Omental fat pad (tissue), 3 donors: ENCODE measurements at regions not wholly inside any gene's neighbourhood (a gene's known extent, or its start where the extent isn't known, plus 50 kb on each side); places are given as distances from the start of the nearest gene placed in this dataset.

Experiments
- ATAC-seq: fragments of 150-250 bp; one replicate; pipeline ENCODE4 v1.9.1; 2016; ENCODE audit warnings: mild to moderate bottlenecking, moderate library complexity; ENCODE audit not compliant: low FRiP score
- DNase-seq: peaks from one replicate; pipeline ENCODE4 v3.0.0-alpha.2; 2019; ENCODE audit warnings: low spot score
- CTCF ChIP-seq, 3 donors: fragments of 450-650 bp; IDR thresholded peaks; one replicate each; pipeline ENCODE4 v1.5.1; 2016 to 2017; ENCODE audit warnings: antibody characterized with exemption in 3 of 3, mild to moderate bottlenecking in 3 of 3, moderate library complexity in 2 of 3

GRCh38 chr2:120870467-120870788 is 134.8 kb downstream of the GLI2 start:
- TF ChIP-seq CTCF (IDR thresholded peaks at IDR 0.05): no peak
- DNase-seq: no peak
- no peak for ATAC-seq

- DNase-seq (no peak), ATAC-seq (no peak)
- no peak for TF ChIP-seq CTCF (IDR thresholded peaks at IDR 0.05)
Measured at GRCh38 chr2:120871016-120871635, 135.5 kb downstream of the GLI2 start.

DNA sequence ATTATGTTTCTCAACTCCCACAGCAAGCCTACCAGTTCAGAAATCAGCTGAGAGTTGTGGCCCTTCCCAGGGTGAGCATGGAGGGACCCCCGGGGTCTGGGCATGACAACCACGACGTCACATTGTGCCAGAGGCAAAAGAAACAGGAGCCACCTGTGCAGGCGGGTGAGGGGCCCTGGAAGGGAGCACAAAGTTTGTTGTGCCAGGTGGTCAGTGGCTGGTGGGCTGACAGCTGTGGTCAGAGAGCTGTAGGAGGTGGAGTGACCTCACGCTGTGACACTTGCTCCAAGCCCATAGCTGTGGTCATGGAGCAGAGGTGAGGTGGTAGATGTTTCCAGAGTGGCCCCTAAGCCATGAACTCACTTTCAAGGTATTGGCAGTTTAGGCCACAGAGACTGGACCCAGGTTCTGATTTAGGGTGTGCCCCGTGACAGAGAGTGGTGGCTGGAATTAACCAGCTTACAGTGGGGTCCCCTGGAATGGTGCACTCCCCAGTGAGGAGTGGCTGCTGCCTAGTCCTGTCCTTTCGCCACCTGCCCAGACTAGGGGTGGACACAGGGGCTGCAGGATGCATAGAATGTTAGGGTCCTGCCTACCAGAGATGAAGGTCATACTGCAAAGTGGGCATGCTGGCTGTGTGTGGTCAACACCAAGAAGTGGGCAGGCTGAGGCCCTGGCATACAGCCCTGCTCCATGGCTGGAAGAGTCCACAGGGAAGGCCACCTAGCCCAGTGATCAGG is 136.4 kb downstream of the GLI2 start:
- no peak for TF ChIP-seq CTCF (IDR thresholded peaks at IDR 0.05)
- no peak for DNase-seq
- ATAC-seq: no peak

DNA sequence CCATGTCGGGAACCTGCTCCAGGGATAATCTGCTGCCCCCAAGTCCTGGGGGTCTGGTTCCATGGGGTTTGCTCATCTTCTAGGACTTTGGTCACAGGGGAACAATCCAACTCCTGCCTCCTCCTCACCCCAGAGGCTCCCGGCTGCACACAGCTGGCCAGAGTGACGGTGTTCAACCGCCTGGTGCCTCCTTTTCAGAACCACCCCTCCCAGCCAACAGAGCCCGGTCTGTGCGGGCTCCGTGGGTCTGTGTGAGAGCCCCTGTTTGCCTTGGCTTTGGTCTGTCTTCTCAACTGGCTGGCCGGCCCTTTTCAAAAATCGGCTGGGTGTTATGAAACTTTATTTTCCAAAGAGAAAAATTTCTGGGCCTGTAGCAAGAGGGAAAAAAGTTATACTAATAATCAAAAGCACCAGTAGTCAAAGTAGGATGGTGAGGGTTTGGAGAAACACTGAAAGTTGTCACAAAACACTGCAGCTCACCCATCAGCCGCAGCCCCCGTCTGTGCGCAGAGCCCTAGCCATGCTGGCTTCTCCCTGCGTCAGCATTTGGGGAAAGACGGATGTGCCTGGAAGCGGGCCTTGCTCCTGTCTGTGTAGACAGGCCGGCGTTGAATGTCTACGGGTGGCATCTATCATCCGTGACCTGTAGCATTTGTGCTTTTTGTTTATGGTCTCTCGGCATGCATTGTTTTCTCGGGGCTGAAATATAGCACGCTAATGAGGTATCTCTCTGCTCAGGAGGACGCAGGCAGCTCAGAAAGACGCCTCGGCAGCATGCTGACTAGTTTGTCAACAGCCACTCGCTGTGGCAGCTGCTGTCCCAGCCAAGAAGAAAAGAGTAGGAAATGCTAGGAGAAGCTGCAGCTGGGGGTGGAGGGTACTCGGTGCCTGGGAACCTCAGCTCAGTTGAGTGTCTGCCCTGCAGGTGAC is 138.6 kb downstream of the GLI2 start:
- DNase-seq (no peak), ATAC-seq (no peak)
- TF ChIP-seq CTCF (IDR thresholded peaks at IDR 0.05): no peak

- TF ChIP-seq CTCF (IDR thresholded peaks at IDR 0.05): no peak
- DNase-seq (no peak), ATAC-seq (no peak)
Measured at GRCh38 chr2:120874888-120875275, 139.2 kb downstream of the GLI2 start.

- ATAC-seq: no peak
- TF ChIP-seq CTCF (IDR thresholded peaks at IDR 0.05): no peak
- DNase-seq: no peak
Measured at GRCh38 chr2:120875431-120875830, 139.8 kb downstream of the GLI2 start.
